Liver (tissue), 8 donors: ENCODE measurements at regions not wholly inside any gene's neighbourhood (a gene's known extent, or its start where the extent isn't known, plus 50 kb on each side); places are given as distances from the start of the nearest gene placed in this dataset.
"Not testable (repeated sequence)": the region's sequence is repeated elsewhere in the genome, so short reads cannot be mapped to it uniquely, and the experiment has no call there.

Experiments used
- DNase-seq: peaks from one replicate; pipeline ENCODE4 v3.0.0-alpha.2; 2017; ENCODE audit warnings: low spot score
- H3K27ac ChIP-seq, 2 donors: one replicate each; pipeline ENCODE4 v1.7.0; 2013; ENCODE audit warnings: inconsistent platforms in 2 of 2, low read length in 2 of 2, control low read depth in 1 of 2, low read depth in 1 of 2, mild to moderate bottlenecking in 1 of 2
- H3K27me3 ChIP-seq, 4 donors: one replicate each; pipeline versions ENCODE4 v1.6.1 to v1.7.0; 2013; ENCODE audit warnings: low read length in 3 of 4, inconsistent platforms in 1 of 4, mild to moderate bottlenecking in 1 of 4, moderate library complexity in 1 of 4; ENCODE audit not compliant: control insufficient read depth in 4 of 4, insufficient read depth in 4 of 4
- H3K36me3 ChIP-seq, 4 donors: one replicate each; pipeline versions ENCODE4 v1.6.1 to v1.7.0; 2013; ENCODE audit warnings: low read length in 3 of 4, mild to moderate bottlenecking in 3 of 4, low read depth in 1 of 4, moderate library complexity in 1 of 4; ENCODE audit not compliant: control insufficient read depth in 4 of 4, insufficient read depth in 3 of 4
- H3K4me1 ChIP-seq, 4 donors: one replicate each; pipeline versions ENCODE4 v1.6.1 to v1.7.0; 2013; ENCODE audit warnings: low read length in 3 of 4, mild to moderate bottlenecking in 3 of 4, moderate library complexity in 1 of 4; ENCODE audit not compliant: control insufficient read depth in 4 of 4, insufficient read depth in 4 of 4
- H3K4me3 ChIP-seq, 3 donors: one replicate each; pipeline versions ENCODE4 v1.6.1 to v1.7.0; 2013; ENCODE audit warnings: low read length in 3 of 3, control low read depth in 1 of 3, low read depth in 1 of 3, mild to moderate bottlenecking in 1 of 3
- H3K9ac ChIP-seq, 2 donors: one replicate each; pipeline ENCODE4 v1.7.0; 2013; ENCODE audit warnings: low read length in 2 of 2, mild to moderate bottlenecking in 2 of 2, moderate library complexity in 2 of 2, control low read depth in 1 of 2, low read depth in 1 of 2
- H3K9me3 ChIP-seq, 4 donors: one replicate each; pipeline versions ENCODE4 v1.6.1 to v1.7.0; 2013; ENCODE audit warnings: low read length in 3 of 4; ENCODE audit not compliant: control insufficient read depth in 4 of 4
- ATF3 ChIP-seq: IDR thresholded peaks from 2 replicates; pipeline ENCODE4 v1.6.1; 2016; ENCODE audit warnings: antibody characterized with exemption
- CTCF ChIP-seq: fragments of 150-350 bp; IDR thresholded peaks from 2 replicates; pipeline ENCODE4 v1.5.1; 2017; ENCODE audit warnings: improper control_type of control experiment, low read depth, low read length; ENCODE audit not compliant: missing input control
- EGR1 ChIP-seq, 2 donors: IDR thresholded peaks; 2 replicates each; pipeline ENCODE4 v1.6.1; 2016 to 2018; ENCODE audit warnings: antibody characterized with exemption in 2 of 2, low read depth in 2 of 2
- FOXA1 ChIP-seq: IDR thresholded peaks from 2 replicates; pipeline ENCODE4 v1.6.1; 2016; ENCODE audit warnings: antibody characterized with exemption
- FOXA2 ChIP-seq: IDR thresholded peaks from 2 replicates; pipeline ENCODE4 v1.6.1; 2016; ENCODE audit warnings: antibody characterized with exemption
- GABPA ChIP-seq, 2 donors: IDR thresholded peaks in 1 of 2; conservative IDR thresholded peaks in 1 of 2; 2 replicates each; pipeline ENCODE4 v1.6.1; 2016; ENCODE audit warnings: antibody characterized with exemption in 2 of 2, mild to moderate bottlenecking in 1 of 2, moderate library complexity in 1 of 2
- HNF4A ChIP-seq, 2 donors: conservative IDR thresholded peaks; 2 replicates each; pipeline ENCODE4 v1.6.1; 2016; ENCODE audit warnings: antibody characterized with exemption in 2 of 2, mild to moderate bottlenecking in 2 of 2
- HNF4G ChIP-seq: IDR thresholded peaks from 2 replicates; pipeline ENCODE4 v1.6.1; 2016; ENCODE audit warnings: antibody characterized with exemption
- JUND ChIP-seq, 2 donors: IDR thresholded peaks; 2 replicates each; pipeline ENCODE4 v1.6.1; 2016; ENCODE audit warnings: antibody characterized with exemption in 2 of 2
- MAX ChIP-seq: IDR thresholded peaks from 2 replicates; pipeline ENCODE4 v1.6.1; 2016; ENCODE audit warnings: antibody characterized with exemption
- NR2F2 ChIP-seq: IDR thresholded peaks from 2 replicates; pipeline ENCODE4 v1.6.1; 2016; ENCODE audit warnings: antibody characterized with exemption
- RAD21 ChIP-seq, 2 donors: IDR thresholded peaks; 2 replicates each; pipeline ENCODE4 v1.6.1; 2016; ENCODE audit warnings: antibody characterized with exemption in 2 of 2, mild to moderate bottlenecking in 2 of 2
- REST ChIP-seq: IDR thresholded peaks from 2 replicates; pipeline ENCODE4 v1.6.1; 2016; ENCODE audit warnings: antibody characterized with exemption, mild to moderate bottlenecking
- SP1 ChIP-seq: IDR thresholded peaks from 2 replicates; pipeline ENCODE4 v1.6.1; 2018; ENCODE audit warnings: antibody characterized with exemption, mild to moderate bottlenecking
- YY1 ChIP-seq: IDR thresholded peaks from 2 replicates; pipeline ENCODE4 v1.6.1; 2016; ENCODE audit warnings: antibody characterized with exemption, mild to moderate bottlenecking
- WGBS: extraction: QIAGEN DNeasy Blood & Tissue Kit; methylation state at CpG from one replicate; pipeline ENCODE4 v1.1.7; 2013; 5-methylcytosine and 5-hydroxymethylcytosine counted together
- donor health status: healthy.
- donor health status: healthy.
- donor health status: healthy.
- donor health status: healthy.
- donor health status: healthy.

- not testable (repeated sequence) for DNase-seq, H3K4me3 ChIP-seq, H3K9me3 ChIP-seq, H3K36me3 ChIP-seq, H3K27ac ChIP-seq, H3K27me3 ChIP-seq, H3K4me1 ChIP-seq, H3K9ac ChIP-seq
- WGBS = 90% methylated on average over 7 of the region's 7 CpGs
Measured at GRCh38 chr2:184407041-184407630, 191.2 kb upstream of the ZNF804A start.

GRCh38 chr2:184410160-184410559 lies 188.2 kb upstream of the ZNF804A start:
- DNase-seq = no peak
- no peak overlapping the region for H3K4me3 ChIP-seq
- WGBS = 72% methylated on average over 1 of the region's 1 CpG
- no peaks in the 10 kb centered on the region for H3K4me1 ChIP-seq
- no peaks in the 10 kb centered on the region for H3K36me3 ChIP-seq
- no peaks in the 10 kb centered on the region for H3K27me3 ChIP-seq
- no peak overlapping the region for H3K27ac ChIP-seq
- no peak for TF ChIP-seq HNF4A (conservative IDR thresholded peaks at IDR 0.05)
- TF ChIP-seq YY1 = no peak
- no peak for TF ChIP-seq NR2F2
- no peak for TF ChIP-seq HNF4G
- TF ChIP-seq EGR1 (IDR thresholded peaks at IDR 0.05; ENCODE audit: low read depth in 2 of 2) = no peak
- no peak for TF ChIP-seq SP1
- TF ChIP-seq REST = no peak
- TF ChIP-seq GABPA (IDR thresholded peaks at IDR 0.05 in 1 of 2, conservative IDR thresholded peaks at IDR 0.05 in 1 of 2) = no peak
- no peak for TF ChIP-seq RAD21 (IDR thresholded peaks at IDR 0.05)
- no peak for TF ChIP-seq FOXA1
- TF ChIP-seq JUND (IDR thresholded peaks at IDR 0.05) = no peak
- TF ChIP-seq ATF3 = no peak
- no peak overlapping the region for H3K9ac ChIP-seq
- H3K9me3 ChIP-seq = no peaks in the 10 kb centered on the region

- DNase-seq = no peak
- 88% methylated on average over 2 of the region's 2 CpGs for WGBS
- H3K9ac ChIP-seq = no peak overlapping the region
- no peaks in the 10 kb centered on the region for H3K36me3 ChIP-seq
- no peaks in the 10 kb centered on the region for H3K4me1 ChIP-seq
- no peaks in the 10 kb centered on the region for H3K9me3 ChIP-seq
- no peaks in the 10 kb centered on the region for H3K27me3 ChIP-seq
- H3K27ac ChIP-seq = no peak overlapping the region
- no peak overlapping the region for H3K4me3 ChIP-seq
- TF ChIP-seq MAX (no peak), SP1 (no peak), HNF4A (conservative IDR thresholded peaks at IDR 0.05) (no peak), GABPA (IDR thresholded peaks at IDR 0.05 in 1 of 2, conservative IDR thresholded peaks at IDR 0.05 in 1 of 2) (no peak), FOXA2 (no peak), CTCF (no peak), YY1 (no peak), NR2F2 (no peak), EGR1 (IDR thresholded peaks at IDR 0.05; ENCODE audit: low read depth in 2 of 2) (no peak), REST (no peak)
Measured at GRCh38 chr2:184413221-184413620, 185.1 kb upstream of the ZNF804A start.
